ENCODE measurements at regions not wholly inside any gene's neighbourhood (a gene's known extent, or its start where the extent isn't known, plus 50 kb on each side); places are given as distances from the start of the nearest gene placed in this dataset.
"Not testable (repeated sequence)": the region's sequence is repeated elsewhere in the genome, so short reads cannot be mapped to it uniquely, and the experiment has no call there.

- no peak overlapping the region for H3K27ac Mint-ChIP-seq
- CTCF ChIA-PET = no interaction called here
Observed at GRCh38 chr3:144868506-144868905, 896.9 kb downstream of the DIPK2A start.

DNA sequence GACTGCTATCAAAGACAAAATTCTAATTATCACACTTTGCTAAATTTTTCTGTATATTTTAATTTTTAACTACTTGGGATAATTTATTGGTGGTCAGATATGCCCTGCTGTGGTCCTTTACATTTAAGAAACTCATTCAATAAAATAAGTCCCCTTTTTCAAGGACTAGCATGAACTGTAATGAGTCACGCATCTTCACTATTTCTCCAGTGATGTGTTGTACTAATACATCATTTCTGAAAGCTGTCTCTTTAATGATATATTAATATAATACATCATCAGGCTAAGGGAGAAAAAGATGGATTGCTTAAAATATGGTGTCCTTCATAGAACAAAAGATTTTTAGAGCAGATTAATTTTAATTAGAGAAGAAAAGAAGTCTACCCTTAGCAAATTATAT is 901.4 kb downstream of the DIPK2A start:
- POLR2A ChIA-PET = no interaction called here
- CTCF ChIA-PET = no interaction called here
- ATAC-seq (no peak), DNase-seq (no peak)
- H3K27ac Mint-ChIP-seq = no peak overlapping the region
- no peaks in the 10 kb centered on the region for H3K36me3 Mint-ChIP-seq (ENCODE audit: low read depth)
- no peak overlapping the region for H3K4me3 Mint-ChIP-seq
- H3K27me3 Mint-ChIP-seq (ENCODE audit: low read depth) = no peaks in the 10 kb centered on the region
- H3K4me1 Mint-ChIP-seq (ENCODE audit: low read depth) = no peaks in the 10 kb centered on the region
- H3K9me3 Mint-ChIP-seq (ENCODE audit: insufficient read depth) = no peaks in the 10 kb centered on the region

More at GRCh38 chr3:144868506-144868905, 896.9 kb downstream of the DIPK2A start:
- H3K4me3 Mint-ChIP-seq = no peak overlapping the region
- no peaks in the 10 kb centered on the region for H3K36me3 Mint-ChIP-seq (ENCODE audit: low read depth)
- DNase-seq (no peak), ATAC-seq (no peak)
- H3K9me3 Mint-ChIP-seq (ENCODE audit: insufficient read depth) = no peaks in the 10 kb centered on the region
- POLR2A ChIA-PET = no interaction called here
- no peaks in the 10 kb centered on the region for H3K27me3 Mint-ChIP-seq (ENCODE audit: low read depth)
- no peaks in the 10 kb centered on the region for H3K4me1 Mint-ChIP-seq (ENCODE audit: low read depth)

DNA sequence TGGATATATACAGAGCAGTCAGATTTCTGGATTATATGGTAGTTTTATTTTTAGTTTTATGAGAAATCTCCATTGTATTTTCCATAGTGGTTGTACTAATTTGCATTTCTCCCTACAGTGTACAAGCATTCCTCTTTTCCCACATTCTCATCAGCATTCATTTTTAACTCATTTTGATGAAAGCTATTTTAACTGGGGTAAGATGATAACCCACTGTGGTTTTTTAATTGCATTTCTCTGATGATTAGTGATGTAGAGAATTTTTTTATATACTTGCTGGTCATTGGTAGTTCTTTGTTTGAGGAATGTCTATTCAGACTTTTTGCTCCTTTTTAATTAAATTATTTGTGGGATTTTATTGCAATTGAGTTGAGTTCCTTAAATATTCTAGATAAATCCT is 903.6 kb downstream of the DIPK2A start:
- POLR2A ChIA-PET = no interaction called here

DNA sequence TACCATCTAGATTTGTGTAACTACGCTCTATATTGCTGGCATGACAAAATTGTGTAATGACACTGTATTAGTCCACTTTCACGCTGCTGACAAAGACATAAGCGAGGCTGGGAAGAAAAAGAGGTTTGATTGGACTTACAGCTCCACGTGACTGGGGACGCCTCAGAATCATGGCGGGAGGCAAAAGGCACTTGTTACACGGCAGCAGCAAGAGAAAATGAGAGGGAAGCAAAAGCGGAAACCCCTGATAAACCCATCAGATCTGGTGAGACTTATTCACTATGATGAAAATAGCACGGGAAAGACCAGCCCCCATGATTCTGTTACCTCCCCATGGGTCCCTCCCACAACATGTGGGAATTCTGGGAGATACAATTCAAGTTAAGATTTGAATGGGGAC is 905.7 kb downstream of the DIPK2A start:
- CTCF ChIA-PET = no interaction called here
- no peak for DNase-seq
- Mint-ChIP-seq H3K4me1 (ENCODE audit: low read depth) (no peaks in the 10 kb centered on the region), H3K36me3 (ENCODE audit: low read depth) (no peaks in the 10 kb centered on the region), H3K27ac (no peak overlapping the region), H3K27me3 (ENCODE audit: low read depth) (no peaks in the 10 kb centered on the region), H3K9me3 (ENCODE audit: insufficient read depth) (no peaks in the 10 kb centered on the region), H3K4me3 (no peak overlapping the region)
- no peak for ATAC-seq
- POLR2A ChIA-PET = no interaction called here

More for the DNA sequence above, 903.6 kb downstream of the DIPK2A start:
- Mint-ChIP-seq H3K27ac (no peak overlapping the region), H3K36me3 (ENCODE audit: low read depth) (no peaks in the 10 kb centered on the region), H3K27me3 (ENCODE audit: low read depth) (no peaks in the 10 kb centered on the region), H3K4me1 (ENCODE audit: low read depth) (no peaks in the 10 kb centered on the region), H3K4me3 (no peak overlapping the region), H3K9me3 (ENCODE audit: insufficient read depth) (no peaks in the 10 kb centered on the region)
- no peak for ATAC-seq
- no peak for DNase-seq
- CTCF ChIA-PET = no interaction called here

DNA sequence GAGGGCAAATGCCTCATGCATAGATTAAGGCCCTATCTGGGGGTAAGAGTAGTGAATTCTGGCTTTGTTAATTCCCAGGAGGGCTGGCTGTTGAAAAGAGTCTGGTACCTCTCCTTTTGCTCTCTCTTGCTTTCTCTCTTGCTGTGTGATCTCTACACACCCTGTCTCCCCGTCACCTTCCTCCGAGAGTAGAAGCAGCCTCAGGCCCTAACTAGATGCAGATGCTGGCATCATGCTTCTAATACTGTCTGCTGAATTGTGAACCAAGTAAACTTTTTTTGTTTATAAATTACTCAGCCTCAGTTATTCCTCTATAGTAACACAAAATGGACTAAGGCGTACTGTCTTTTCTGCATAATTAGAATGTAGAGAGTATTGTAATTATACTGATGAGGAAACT is 908.1 kb downstream of the DIPK2A start:
- Mint-ChIP-seq H3K9me3 (ENCODE audit: insufficient read depth) (no peaks in the 10 kb centered on the region), H3K27ac (no peak overlapping the region), H3K4me3 (no peak overlapping the region), H3K4me1 (ENCODE audit: low read depth) (no peaks in the 10 kb centered on the region), H3K36me3 (ENCODE audit: low read depth) (no peaks in the 10 kb centered on the region), H3K27me3 (ENCODE audit: low read depth) (no peaks in the 10 kb centered on the region)
- DNase-seq (no peak), ATAC-seq (no peak)
- POLR2A ChIA-PET = no interaction called here
- CTCF ChIA-PET = no interaction called here

DNA sequence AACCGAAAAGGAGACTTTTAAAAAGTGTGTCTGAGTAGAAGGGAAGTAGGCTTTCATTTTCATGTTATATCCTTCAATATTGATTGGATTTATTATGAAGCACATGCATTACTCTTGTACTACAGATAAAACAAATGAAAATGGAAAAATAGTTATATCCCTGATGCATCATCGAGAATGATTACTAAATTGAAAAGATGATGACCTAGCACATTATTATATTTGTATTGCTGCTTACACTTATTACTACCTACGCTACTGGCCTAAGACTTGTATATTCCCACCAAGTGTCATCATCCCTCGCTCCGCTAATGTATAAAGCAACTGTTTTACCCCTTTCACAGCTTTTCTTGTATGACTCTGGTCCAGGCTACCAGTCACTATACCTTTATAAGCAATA is 922.4 kb downstream of the DIPK2A start:
- ChIA-PET POLR2A (no interaction called here), CTCF (no interaction called here)
- no peak overlapping the region for H3K27ac Mint-ChIP-seq
- no peak for ATAC-seq
- H3K4me1 Mint-ChIP-seq (ENCODE audit: low read depth) = no peaks in the 10 kb centered on the region
- no peak overlapping the region for H3K4me3 Mint-ChIP-seq
- no peak for DNase-seq
- H3K36me3 Mint-ChIP-seq (ENCODE audit: low read depth) = no peaks in the 10 kb centered on the region
- no peaks in the 10 kb centered on the region for H3K27me3 Mint-ChIP-seq (ENCODE audit: low read depth)
- no peaks in the 10 kb centered on the region for H3K9me3 Mint-ChIP-seq (ENCODE audit: insufficient read depth)

DNA sequence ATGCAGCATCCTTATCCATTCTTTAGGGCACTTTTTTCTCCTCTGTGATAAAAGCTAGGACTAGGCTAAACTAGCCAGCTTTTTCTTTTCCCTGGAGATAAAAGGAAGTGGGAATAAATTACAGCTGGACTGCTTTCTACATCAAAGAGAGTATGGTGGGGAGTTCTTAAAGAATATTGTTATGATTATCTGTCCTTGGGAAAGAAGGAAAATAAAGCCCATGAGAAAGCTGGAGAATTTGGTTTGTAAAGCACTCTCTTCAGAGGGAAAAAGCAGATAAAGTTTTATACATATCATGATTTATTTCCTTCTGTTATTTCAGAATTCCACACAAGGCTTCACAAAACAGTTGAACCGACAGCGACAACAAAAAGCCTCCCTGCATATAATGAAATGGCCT is 923.0 kb downstream of the DIPK2A start:
- no peak overlapping the region for H3K27ac Mint-ChIP-seq
- no peak overlapping the region for H3K4me3 Mint-ChIP-seq
- H3K27me3 Mint-ChIP-seq (ENCODE audit: low read depth) = no peaks in the 10 kb centered on the region
- CTCF ChIA-PET = no interaction called here
- H3K36me3 Mint-ChIP-seq (ENCODE audit: low read depth) = no peaks in the 10 kb centered on the region
- ATAC-seq (no peak), DNase-seq (no peak)
- H3K4me1 Mint-ChIP-seq (ENCODE audit: low read depth) = no peaks in the 10 kb centered on the region
- POLR2A ChIA-PET = no interaction called here
- no peaks in the 10 kb centered on the region for H3K9me3 Mint-ChIP-seq (ENCODE audit: insufficient read depth)

DNA sequence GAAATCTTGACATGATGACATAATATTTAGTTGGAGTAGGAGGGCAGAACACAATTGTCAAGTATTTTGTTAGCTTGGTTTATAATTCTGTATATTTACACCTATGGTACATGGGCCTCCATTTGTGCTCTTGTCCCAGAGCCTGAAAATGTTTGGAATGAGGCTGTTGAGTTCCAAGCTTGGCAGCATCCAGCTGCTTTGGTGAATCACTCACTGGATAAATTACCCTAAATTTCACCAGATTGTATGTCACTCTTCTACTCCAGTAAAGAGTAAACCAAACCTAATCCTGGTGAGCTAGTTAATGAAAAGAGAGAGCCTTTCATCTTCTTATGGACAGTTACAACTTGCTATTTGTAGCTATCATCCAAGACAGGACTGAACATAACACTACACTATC is 928.7 kb downstream of the DIPK2A start:
- H3K27ac Mint-ChIP-seq = no peak overlapping the region
- H3K27me3 Mint-ChIP-seq (ENCODE audit: low read depth) = no peaks in the 10 kb centered on the region
- H3K4me1 Mint-ChIP-seq (ENCODE audit: low read depth) = no peaks in the 10 kb centered on the region
- no peak overlapping the region for H3K4me3 Mint-ChIP-seq
- no peaks in the 10 kb centered on the region for H3K36me3 Mint-ChIP-seq (ENCODE audit: low read depth)
- no peak for DNase-seq
- no peak for ATAC-seq
- peaks cover 3% of the 10 kb centered on the region for H3K9me3 Mint-ChIP-seq (ENCODE audit: insufficient read depth)
- ChIA-PET POLR2A (no interaction called here), CTCF (no interaction called here)

- DNase-seq; H3K36me3 Mint-ChIP-seq (ENCODE audit: low read depth); CTCF ChIA-PET; POLR2A ChIA-PET; ATAC-seq; H3K4me3 Mint-ChIP-seq; H3K27me3 Mint-ChIP-seq (ENCODE audit: low read depth); H3K4me1 Mint-ChIP-seq (ENCODE audit: low read depth); H3K27ac Mint-ChIP-seq: not testable (repeated sequence)
- peaks cover 20% of the 10 kb centered on the region for H3K9me3 Mint-ChIP-seq (ENCODE audit: insufficient read depth)
Observed at GRCh38 chr3:144907581-144907980, 936.0 kb downstream of the DIPK2A start.

DNA sequence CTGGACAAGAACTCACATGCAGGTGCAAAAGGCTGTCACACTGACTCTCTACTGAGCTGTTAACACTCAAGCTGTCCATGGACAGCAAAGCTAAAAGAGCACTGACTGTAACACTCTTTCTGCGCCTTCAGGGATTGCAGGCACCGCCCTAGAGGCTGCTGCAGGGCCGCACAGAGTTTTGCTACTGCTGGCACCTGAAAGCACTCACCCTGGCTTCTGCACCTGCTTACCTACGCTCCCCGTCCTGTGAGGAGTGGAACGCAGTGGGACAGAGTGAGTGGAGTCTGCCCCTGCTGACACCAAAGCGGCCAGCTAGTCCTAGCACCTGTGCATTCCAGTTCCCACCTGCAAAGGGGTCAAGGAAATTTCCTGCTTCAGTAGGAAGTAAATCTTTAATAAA is 941.3 kb downstream of the DIPK2A start:
- no peak overlapping the region for H3K4me3 Mint-ChIP-seq
- CTCF ChIA-PET = no interaction called here

DNA sequence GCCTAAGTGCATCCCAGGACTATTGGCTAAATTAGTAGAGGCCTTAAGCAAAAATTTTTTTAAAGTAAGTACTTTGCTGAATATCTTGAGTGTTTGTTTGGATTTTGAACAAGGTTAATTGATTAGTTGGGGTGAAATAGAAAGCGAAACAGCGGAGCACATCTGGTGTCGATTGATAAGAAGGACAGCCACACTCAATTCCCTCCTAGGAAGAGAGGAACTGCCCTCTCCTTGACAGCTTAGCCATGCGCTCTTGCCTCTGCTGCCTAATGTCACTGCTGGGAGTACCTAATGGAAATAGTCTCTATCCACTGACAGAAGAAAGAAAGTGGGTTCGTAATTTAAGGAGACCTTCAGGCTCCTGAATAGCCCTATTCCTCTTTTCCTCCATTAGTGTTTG is 943.6 kb downstream of the DIPK2A start:
- ATAC-seq = no peak
- Mint-ChIP-seq H3K36me3 (ENCODE audit: low read depth) (no peaks in the 10 kb centered on the region), H3K9me3 (ENCODE audit: insufficient read depth) (no peaks in the 10 kb centered on the region), H3K27me3 (ENCODE audit: low read depth) (no peaks in the 10 kb centered on the region), H3K4me1 (ENCODE audit: low read depth) (no peaks in the 10 kb centered on the region), H3K4me3 (no peak overlapping the region), H3K27ac (no peak overlapping the region)
- no peak for DNase-seq
- POLR2A ChIA-PET = no interaction called here
- CTCF ChIA-PET = no interaction called here

More for the DNA sequence above, 941.3 kb downstream of the DIPK2A start:
- no peak overlapping the region for H3K27ac Mint-ChIP-seq
- ATAC-seq (no peak), DNase-seq (no peak)
- POLR2A ChIA-PET = no interaction called here
- peaks cover 7% of the 10 kb centered on the region for H3K9me3 Mint-ChIP-seq (ENCODE audit: insufficient read depth)
- H3K4me1 Mint-ChIP-seq (ENCODE audit: low read depth) = no peaks in the 10 kb centered on the region
- H3K27me3 Mint-ChIP-seq (ENCODE audit: low read depth) = no peaks in the 10 kb centered on the region
- H3K36me3 Mint-ChIP-seq (ENCODE audit: low read depth) = no peaks in the 10 kb centered on the region

DNA sequence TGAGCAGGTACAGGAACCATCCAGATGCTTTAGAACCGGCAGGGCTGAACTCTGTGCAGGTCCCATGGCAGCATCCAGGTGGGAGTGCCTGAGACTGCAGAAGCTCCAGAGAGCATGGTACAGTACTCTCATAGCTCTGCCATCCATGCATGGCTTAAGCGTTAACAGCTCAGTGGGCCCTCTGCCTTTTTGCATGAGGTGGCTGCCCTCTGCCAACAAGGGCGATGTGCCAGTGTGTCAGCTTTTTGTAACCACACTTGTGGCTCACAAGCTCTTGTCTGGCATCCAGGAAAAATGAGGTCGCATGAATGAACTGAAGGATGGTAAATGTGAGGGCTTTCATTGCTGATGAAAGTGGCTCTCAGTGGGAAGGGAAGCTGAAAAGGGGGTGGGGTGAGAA is 950.1 kb downstream of the DIPK2A start:
- H3K4me3 Mint-ChIP-seq = no peak overlapping the region
- ChIA-PET POLR2A (no interaction called here), CTCF (no interaction called here)
- no peak for DNase-seq
- no peaks in the 10 kb centered on the region for H3K27me3 Mint-ChIP-seq (ENCODE audit: low read depth)
- no peaks in the 10 kb centered on the region for H3K9me3 Mint-ChIP-seq (ENCODE audit: insufficient read depth)
- H3K4me1 Mint-ChIP-seq (ENCODE audit: low read depth) = no peaks in the 10 kb centered on the region
- no peak for ATAC-seq
- no peak overlapping the region for H3K27ac Mint-ChIP-seq
- H3K36me3 Mint-ChIP-seq (ENCODE audit: low read depth) = no peaks in the 10 kb centered on the region

GRCh38 chr3:144923046-144923775 is 951.6 kb downstream of the DIPK2A start:
- POLR2A ChIA-PET = no interaction called here
- ATAC-seq = no peak
- DNase-seq = no peak
- CTCF ChIA-PET = no interaction called here
- no peaks in the 10 kb centered on the region for H3K4me1 Mint-ChIP-seq (ENCODE audit: low read depth)
- H3K27me3 Mint-ChIP-seq (ENCODE audit: low read depth) = no peaks in the 10 kb centered on the region
- H3K4me3 Mint-ChIP-seq = no peak overlapping the region
- H3K27ac Mint-ChIP-seq = no peak overlapping the region
- no peaks in the 10 kb centered on the region for H3K36me3 Mint-ChIP-seq (ENCODE audit: low read depth)
- peaks cover 6% of the 10 kb centered on the region for H3K9me3 Mint-ChIP-seq (ENCODE audit: insufficient read depth)
